ENCODE measurements at regions not wholly inside any gene's neighbourhood (a gene's known extent, or its start where the extent isn't known, plus 50 kb on each side); places are given as distances from the start of the nearest gene placed in this dataset.

DNA sequence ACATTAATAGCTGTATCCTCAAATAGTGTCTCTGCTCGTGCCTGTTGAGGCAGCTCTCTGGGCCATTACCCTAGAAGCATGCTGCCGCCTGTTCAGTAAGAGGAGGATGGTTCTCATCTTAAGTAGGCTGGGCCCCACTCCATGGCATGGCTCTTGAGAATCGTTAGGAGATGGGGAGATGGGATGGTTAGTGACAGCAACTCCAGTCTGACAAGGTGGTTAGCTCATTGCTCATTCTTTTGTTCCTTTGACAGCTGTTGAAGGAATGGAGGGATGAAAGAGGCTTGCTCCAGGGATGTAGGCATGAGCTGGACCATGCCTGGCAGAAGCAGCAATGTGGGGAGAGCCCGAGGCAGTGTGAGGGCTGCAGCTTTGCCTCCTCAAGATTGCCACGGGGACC is 68.2 kb downstream of the MAP10 start:
- Histone ChIP-seq H3K4me1 (ENCODE audit: insufficient read depth) (no peaks in the 10 kb centered on the region), H3K79me2 (no peaks in the 10 kb centered on the region), H3K4me2 (no peak overlapping the region), H3K4me3 (no peak overlapping the region), H3K36me3 (replicated peaks; ENCODE audit: insufficient read depth, low read depth) (no peaks in the 10 kb centered on the region), H4K20me1 (ENCODE audit: insufficient read depth, poor library complexity, severe bottlenecking) (no peaks in the 10 kb centered on the region), H3K27me3 (no peaks in the 10 kb centered on the region), H2AFZ (no peak overlapping the region), H3K27ac (no peak overlapping the region), H3K9me3 (ENCODE audit: low read depth) (no peaks in the 10 kb centered on the region), H3K9me2 (replicated peaks; ENCODE audit: insufficient read depth) (no peaks in the 10 kb centered on the region)
- DNase-seq (ENCODE audit: low spot score), result no peak
- no peak for TF ChIP-seq EZH2 (IDR thresholded peaks at IDR 0.05; ENCODE audit: borderline replicate concordance)
- TF ChIP-seq, protein P1, sequence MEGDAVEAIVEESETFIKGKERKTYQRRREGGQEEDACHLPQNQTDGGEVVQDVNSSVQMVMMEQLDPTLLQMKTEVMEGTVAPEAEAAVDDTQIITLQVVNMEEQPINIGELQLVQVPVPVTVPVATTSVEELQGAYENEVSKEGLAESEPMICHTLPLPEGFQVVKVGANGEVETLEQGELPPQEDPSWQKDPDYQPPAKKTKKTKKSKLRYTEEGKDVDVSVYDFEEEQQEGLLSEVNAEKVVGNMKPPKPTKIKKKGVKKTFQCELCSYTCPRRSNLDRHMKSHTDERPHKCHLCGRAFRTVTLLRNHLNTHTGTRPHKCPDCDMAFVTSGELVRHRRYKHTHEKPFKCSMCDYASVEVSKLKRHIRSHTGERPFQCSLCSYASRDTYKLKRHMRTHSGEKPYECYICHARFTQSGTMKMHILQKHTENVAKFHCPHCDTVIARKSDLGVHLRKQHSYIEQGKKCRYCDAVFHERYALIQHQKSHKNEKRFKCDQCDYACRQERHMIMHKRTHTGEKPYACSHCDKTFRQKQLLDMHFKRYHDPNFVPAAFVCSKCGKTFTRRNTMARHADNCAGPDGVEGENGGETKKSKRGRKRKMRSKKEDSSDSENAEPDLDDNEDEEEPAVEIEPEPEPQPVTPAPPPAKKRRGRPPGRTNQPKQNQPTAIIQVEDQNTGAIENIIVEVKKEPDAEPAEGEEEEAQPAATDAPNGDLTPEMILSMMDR (IDR thresholded peaks at IDR 0.05; ENCODE audit: poor library complexity), result no peak
- TF ChIP-seq EZH2phosphoT487 (IDR thresholded peaks at IDR 0.05; ENCODE audit: low read depth, severe bottlenecking, unreplicated experiment), result no peak
- WGBS (ENCODE audit: low lambda C conversion rate, missing lambda C conversion rate), result 68% methylated on average over 5 of the region's 5 CpGs

DNA sequence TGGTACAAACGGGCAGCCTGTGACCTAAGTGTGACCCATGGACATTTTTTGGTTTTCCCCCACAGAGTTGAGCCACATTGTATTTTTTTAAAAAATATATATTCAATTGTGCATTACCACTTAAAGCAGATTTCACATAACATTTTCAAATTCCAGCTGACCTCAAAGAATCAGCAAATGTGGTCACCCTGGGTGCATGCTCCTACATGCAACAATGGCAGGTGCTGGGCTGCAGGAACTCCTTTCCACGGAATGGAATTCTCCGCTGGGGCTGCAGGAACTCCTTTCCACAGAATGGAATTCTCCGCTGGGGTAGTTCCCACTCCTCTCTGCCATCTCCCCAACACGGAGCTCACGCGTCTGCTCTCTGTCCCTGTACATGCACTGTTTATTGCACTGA is 68.7 kb downstream of the MAP10 start:
- Histone ChIP-seq H3K79me2 (no peaks in the 10 kb centered on the region), H3K9me3 (ENCODE audit: low read depth) (no peaks in the 10 kb centered on the region), H3K27me3 (no peaks in the 10 kb centered on the region), H4K20me1 (ENCODE audit: insufficient read depth, poor library complexity, severe bottlenecking) (no peaks in the 10 kb centered on the region), H3K27ac (no peak overlapping the region), H3K36me3 (replicated peaks; ENCODE audit: insufficient read depth, low read depth) (no peaks in the 10 kb centered on the region), H3K4me3 (no peak overlapping the region), H2AFZ (no peak overlapping the region), H3K4me2 (no peak overlapping the region), H3K9me2 (replicated peaks; ENCODE audit: insufficient read depth) (no peaks in the 10 kb centered on the region), H3K4me1 (ENCODE audit: insufficient read depth) (no peaks in the 10 kb centered on the region)
- DNase-seq (ENCODE audit: low spot score), result no peak
- no peak for TF ChIP-seq EZH2 (IDR thresholded peaks at IDR 0.05; ENCODE audit: borderline replicate concordance)
- WGBS (ENCODE audit: low lambda C conversion rate, missing lambda C conversion rate), result 82% methylated on average over 7 of the region's 7 CpGs

DNA sequence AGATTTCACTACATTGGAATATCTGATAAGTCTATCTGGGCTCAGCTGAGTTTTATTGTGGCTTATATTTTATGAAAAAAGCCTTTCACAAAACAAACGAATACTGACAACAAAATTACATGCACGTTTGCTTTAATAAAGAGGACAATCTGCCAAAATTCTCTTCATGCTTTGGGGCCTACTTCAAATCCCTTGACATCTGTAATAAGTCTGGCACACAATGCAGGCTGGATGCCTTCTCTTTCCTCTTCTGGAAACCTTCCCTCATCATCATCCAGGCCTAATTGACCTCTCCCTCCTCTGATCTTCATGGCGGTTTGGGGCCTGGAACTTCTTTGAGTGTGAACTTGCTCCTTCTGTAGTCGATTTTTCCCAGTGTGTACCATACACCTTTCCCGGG is 70.3 kb downstream of the MAP10 start:
- Histone ChIP-seq H3K9me2 (replicated peaks; ENCODE audit: insufficient read depth) (no peaks in the 10 kb centered on the region), H3K4me3 (no peak overlapping the region), H4K20me1 (ENCODE audit: insufficient read depth, poor library complexity, severe bottlenecking) (no peaks in the 10 kb centered on the region), H3K4me2 (no peak overlapping the region), H2AFZ (no peak overlapping the region), H3K27me3 (no peaks in the 10 kb centered on the region), H3K4me1 (ENCODE audit: insufficient read depth) (no peaks in the 10 kb centered on the region), H3K9me3 (ENCODE audit: low read depth) (no peaks in the 10 kb centered on the region), H3K36me3 (replicated peaks; ENCODE audit: insufficient read depth, low read depth) (no peaks in the 10 kb centered on the region), H3K79me2 (no peaks in the 10 kb centered on the region), H3K27ac (no peak overlapping the region)
- DNase-seq (ENCODE audit: low spot score), result no peak
- 89% methylated on average over 5 of the region's 5 CpGs for WGBS (ENCODE audit: low lambda C conversion rate, missing lambda C conversion rate)
- TF ChIP-seq EZH2 (IDR thresholded peaks at IDR 0.05; ENCODE audit: borderline replicate concordance) (no peak), EZH2phosphoT487 (IDR thresholded peaks at IDR 0.05; ENCODE audit: low read depth, severe bottlenecking, unreplicated experiment) (no peak)
- TF ChIP-seq, protein P1 (IDR thresholded peaks at IDR 0.05; ENCODE audit: poor library complexity), result no peak

DNA sequence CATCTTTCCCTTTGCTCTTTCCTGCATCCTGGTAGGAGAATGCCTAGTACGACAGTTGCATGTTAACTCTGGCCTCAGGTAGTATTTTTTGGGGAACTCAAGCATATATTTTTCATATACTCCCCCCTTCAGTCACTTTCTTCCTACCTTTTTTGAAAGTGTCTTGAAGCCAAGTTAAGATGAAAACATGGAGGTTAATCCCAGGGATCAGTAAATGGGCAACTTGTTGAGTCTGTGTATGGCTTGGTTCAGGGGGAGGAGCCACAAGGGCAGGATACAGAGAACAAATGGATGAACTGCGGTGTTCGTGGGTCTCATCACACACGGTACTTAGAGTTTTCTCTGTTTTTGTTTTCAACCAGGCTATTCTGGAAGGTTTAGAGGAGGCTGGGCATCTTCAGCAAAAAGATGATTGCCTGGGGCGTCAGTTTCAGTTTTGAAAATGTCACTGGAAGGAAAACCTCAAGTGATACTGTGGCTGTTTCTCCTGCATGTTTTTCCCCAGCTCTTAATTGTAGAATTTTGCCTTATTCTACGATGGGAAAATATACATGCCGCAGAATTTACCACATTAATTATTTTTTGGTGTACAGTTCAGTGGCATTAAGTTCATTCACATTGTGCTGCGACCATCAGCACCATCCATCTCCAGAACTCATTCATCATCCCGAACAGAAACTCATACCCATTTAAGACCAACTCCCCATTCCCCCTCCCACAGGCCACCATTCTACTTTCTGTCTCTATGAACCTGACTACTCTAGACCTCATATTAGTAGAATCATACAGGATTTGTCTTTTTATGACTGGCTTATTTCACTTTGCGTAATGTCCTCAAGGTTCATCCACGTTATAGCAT is 71.5 kb downstream of the MAP10 start:
- no peak for DNase-seq (ENCODE audit: low spot score)
- Histone ChIP-seq H3K79me2 (no peaks in the 10 kb centered on the region), H3K4me2 (no peak overlapping the region), H3K9me2 (replicated peaks; ENCODE audit: insufficient read depth) (no peaks in the 10 kb centered on the region), H4K20me1 (ENCODE audit: insufficient read depth, poor library complexity, severe bottlenecking) (no peaks in the 10 kb centered on the region), H3K4me1 (ENCODE audit: insufficient read depth) (no peaks in the 10 kb centered on the region), H3K27me3 (no peaks in the 10 kb centered on the region), H3K4me3 (no peak overlapping the region), H2AFZ (no peak overlapping the region), H3K36me3 (replicated peaks; ENCODE audit: insufficient read depth, low read depth) (no peaks in the 10 kb centered on the region), H3K27ac (no peak overlapping the region), H3K9me3 (ENCODE audit: low read depth) (no peaks in the 10 kb centered on the region)
- 96% methylated on average over 11 of the region's 11 CpGs for WGBS (ENCODE audit: low lambda C conversion rate, missing lambda C conversion rate)
- TF ChIP-seq, protein P1 (IDR thresholded peaks at IDR 0.05; ENCODE audit: poor library complexity), result no peak
- TF ChIP-seq EZH2phosphoT487 (IDR thresholded peaks at IDR 0.05; ENCODE audit: low read depth, severe bottlenecking, unreplicated experiment) (no peak), EZH2 (IDR thresholded peaks at IDR 0.05; ENCODE audit: borderline replicate concordance) (no peak)

Data from hepatocyte (in vitro differentiated cells).